ENCODE measurements at regions not wholly inside any gene's neighbourhood (a gene's known extent, or its start where the extent isn't known, plus 50 kb on each side); places are given as distances from the start of the nearest gene placed in this dataset.

DNA sequence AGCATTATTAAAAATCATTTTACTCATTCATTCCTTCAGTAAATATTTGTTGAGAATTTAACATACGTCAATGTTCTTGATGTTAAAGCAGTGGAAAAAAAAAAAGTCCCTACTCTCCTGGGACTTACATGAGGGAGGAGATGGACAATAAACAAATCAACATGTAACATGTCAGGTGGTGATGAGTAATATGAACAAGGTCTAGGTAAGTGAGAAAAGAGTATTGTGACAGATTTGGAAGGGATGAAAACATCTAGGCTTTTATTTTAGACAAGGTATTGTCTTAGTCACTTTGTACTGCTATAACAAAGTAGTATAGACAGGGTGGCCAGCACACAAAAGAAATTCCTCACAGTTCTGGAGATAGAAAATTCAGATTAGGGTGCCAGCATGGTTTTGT lies 167.2 kb downstream of the FSCB start:
- no peak for TF ChIP-seq ZFP3 (CRISPR knock-in tag; IDR thresholded peaks at IDR 0.05)
- TF ChIP-seq CSDC2 (CRISPR knock-in tag; IDR thresholded peaks at IDR 0.05), result no peak
- TF ChIP-seq ESRRG (CRISPR knock-in tag; IDR thresholded peaks at IDR 0.05), result no peak
- TF ChIP-seq, protein P1, sequence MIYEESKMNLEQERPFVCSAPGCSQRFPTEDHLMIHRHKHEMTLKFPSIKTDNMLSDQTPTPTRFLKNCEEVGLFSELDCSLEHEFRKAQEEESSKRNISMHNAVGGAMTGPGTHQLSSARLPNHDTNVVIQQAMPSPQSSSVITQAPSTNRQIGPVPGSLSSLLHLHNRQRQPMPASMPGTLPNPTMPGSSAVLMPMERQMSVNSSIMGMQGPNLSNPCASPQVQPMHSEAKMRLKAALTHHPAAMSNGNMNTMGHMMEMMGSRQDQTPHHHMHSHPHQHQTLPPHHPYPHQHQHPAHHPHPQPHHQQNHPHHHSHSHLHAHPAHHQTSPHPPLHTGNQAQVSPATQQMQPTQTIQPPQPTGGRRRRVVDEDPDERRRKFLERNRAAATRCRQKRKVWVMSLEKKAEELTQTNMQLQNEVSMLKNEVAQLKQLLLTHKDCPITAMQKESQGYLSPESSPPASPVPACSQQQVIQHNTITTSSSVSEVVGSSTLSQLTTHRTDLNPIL (CRISPR knock-in tag; IDR thresholded peaks at IDR 0.05; ENCODE audit: low read depth), result no peak
- TF ChIP-seq, protein P2, sequence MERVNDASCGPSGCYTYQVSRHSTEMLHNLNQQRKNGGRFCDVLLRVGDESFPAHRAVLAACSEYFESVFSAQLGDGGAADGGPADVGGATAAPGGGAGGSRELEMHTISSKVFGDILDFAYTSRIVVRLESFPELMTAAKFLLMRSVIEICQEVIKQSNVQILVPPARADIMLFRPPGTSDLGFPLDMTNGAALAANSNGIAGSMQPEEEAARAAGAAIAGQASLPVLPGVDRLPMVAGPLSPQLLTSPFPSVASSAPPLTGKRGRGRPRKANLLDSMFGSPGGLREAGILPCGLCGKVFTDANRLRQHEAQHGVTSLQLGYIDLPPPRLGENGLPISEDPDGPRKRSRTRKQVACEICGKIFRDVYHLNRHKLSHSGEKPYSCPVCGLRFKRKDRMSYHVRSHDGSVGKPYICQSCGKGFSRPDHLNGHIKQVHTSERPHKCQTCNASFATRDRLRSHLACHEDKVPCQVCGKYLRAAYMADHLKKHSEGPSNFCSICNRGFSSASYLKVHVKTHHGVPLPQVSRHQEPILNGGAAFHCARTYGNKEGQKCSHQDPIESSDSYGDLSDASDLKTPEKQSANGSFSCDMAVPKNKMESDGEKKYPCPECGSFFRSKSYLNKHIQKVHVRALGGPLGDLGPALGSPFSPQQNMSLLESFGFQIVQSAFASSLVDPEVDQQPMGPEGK (CRISPR knock-in tag; IDR thresholded peaks at IDR 0.05; ENCODE audit: borderline replicate concordance), result no peak
- no peak for TF ChIP-seq ZFP30 (CRISPR knock-in tag; IDR thresholded peaks at IDR 0.05)
- TF ChIP-seq OSR1 (CRISPR knock-in tag; IDR thresholded peaks at IDR 0.05), result no peak
- no peak for TF ChIP-seq TCF4 (CRISPR knock-in tag; IDR thresholded peaks at IDR 0.05; ENCODE audit: borderline replicate concordance)
